Body of pancreas (tissue), 4 donors: ENCODE measurements at regions not wholly inside any gene's neighbourhood (a gene's known extent, or its start where the extent isn't known, plus 50 kb on each side); places are given as distances from the start of the nearest gene placed in this dataset.

ENCODE experiments used
- POLR2A ChIP-seq, 3 donors: fragments of 450-650 bp; IDR thresholded peaks; one replicate each; pipeline ENCODE4 v1.6.1; 2016; ENCODE audit warnings: antibody characterized with exemption in 3 of 3, mild to moderate bottlenecking in 2 of 3
- TF ChIP-seq, protein P1 (sequence below), 7 experiments: fragments of 450-650 bp in 4 of 7; fragments of 200-600 bp in 3 of 7; sonication (generic) in 3 of 7; IDR thresholded peaks; one replicate each; pipeline ENCODE4 v1.5.1; 2016 to 2019; ENCODE audit warnings: antibody characterized with exemption in 7 of 7

DNA sequence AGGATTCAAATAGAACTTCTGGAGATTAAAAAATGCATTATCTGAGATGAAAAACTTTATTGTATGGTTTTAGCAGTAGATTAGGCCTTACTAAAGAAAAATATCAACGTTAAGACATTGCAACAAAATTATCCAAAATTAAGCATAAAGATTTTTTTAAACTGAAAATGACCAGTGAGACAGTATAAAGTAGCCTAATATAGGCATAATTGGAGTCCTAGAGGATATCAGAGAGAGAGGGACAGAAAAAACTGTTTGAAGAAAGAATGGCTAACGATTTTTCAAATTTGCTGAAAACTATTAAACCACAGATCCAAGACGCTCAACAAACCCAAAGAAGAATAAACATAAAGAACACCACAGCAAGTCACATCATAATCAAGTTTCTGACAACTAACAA is 149.5 kb upstream of the LMNTD1 start:
- TF ChIP-seq POLR2A (IDR thresholded peaks at IDR 0.05), result no peak
- TF ChIP-seq, protein P1, sequence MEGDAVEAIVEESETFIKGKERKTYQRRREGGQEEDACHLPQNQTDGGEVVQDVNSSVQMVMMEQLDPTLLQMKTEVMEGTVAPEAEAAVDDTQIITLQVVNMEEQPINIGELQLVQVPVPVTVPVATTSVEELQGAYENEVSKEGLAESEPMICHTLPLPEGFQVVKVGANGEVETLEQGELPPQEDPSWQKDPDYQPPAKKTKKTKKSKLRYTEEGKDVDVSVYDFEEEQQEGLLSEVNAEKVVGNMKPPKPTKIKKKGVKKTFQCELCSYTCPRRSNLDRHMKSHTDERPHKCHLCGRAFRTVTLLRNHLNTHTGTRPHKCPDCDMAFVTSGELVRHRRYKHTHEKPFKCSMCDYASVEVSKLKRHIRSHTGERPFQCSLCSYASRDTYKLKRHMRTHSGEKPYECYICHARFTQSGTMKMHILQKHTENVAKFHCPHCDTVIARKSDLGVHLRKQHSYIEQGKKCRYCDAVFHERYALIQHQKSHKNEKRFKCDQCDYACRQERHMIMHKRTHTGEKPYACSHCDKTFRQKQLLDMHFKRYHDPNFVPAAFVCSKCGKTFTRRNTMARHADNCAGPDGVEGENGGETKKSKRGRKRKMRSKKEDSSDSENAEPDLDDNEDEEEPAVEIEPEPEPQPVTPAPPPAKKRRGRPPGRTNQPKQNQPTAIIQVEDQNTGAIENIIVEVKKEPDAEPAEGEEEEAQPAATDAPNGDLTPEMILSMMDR (IDR thresholded peaks at IDR 0.05), result no peak
